K562 (cell line): ENCODE measurements at regions not wholly inside any gene's neighbourhood (a gene's known extent, or its start where the extent isn't known, plus 50 kb on each side); places are given as distances from the start of the nearest gene placed in this dataset.

Experiments
- ATAC-seq: fragments of 200-7000 bp; cut with Tn5 transposase; 3 replicates; pipeline ENCODE4 v1.9.1; 2020; ENCODE audit warnings: moderate library complexity
- BruUV-seq: library from RNA; stranded (reverse); fragments of 400-500 nt; replicated peaks from 2 replicates; lab custom pipeline; 2021; lab: Mats Ljungman, UMichigan
- CTCF ChIA-PET: fragments of 300-600 bp; formaldehyde crosslinking; extraction: SDS; loops from one replicate; lab custom pipeline; 2021; ENCODE audit warnings: low intra/inter-chr PET ratio; lab: Yijun Ruan, JAX
- POLR2A ChIA-PET: fragments of 300-600, 350-650 bp; sonication (Branson Sonifier 250); formaldehyde crosslinking; extraction: SDS; loops from one replicate; lab custom pipeline; 2021; ENCODE audit warnings: antibody characterized with exemption, inconsistent platforms; lab: Yijun Ruan, JAX
- DNase-seq, 4 experiments: peaks; one replicate each; pipeline versions ENCODE4 v3.0.0 to v3.0.0-alpha.2; 2011 to 2018; ENCODE audit warnings: low spot score in 3 of 4, mixed read lengths in 3 of 4; ENCODE audit errors: extremely low read depth in 1 of 4
- FAIRE-seq: peaks from 2 replicates; lab custom pipeline; 2011; peaks lifted over from hg19 to GRCh38; lab: Jason Lieb, UNC
- H2AFZ ChIP-seq: 2 replicates; pipeline ENCODE4 v1.6.0; 2011; ENCODE audit warnings: low read depth, low read length, control low read depth, inconsistent platforms
- H3K27ac ChIP-seq: fragments of 200-600 bp; 3 replicates; pipeline ENCODE4 v1.8.0; 2011; ENCODE audit warnings: low read depth, mild to moderate bottlenecking, control low read depth, inconsistent platforms, low read length, moderate library complexity, mixed read lengths; ENCODE audit errors: extremely low read depth
- H3K27me3 ChIP-seq, 2 experiments: fragments of 300-600 bp in 1 of 2; 2 replicates in 1 of 2; 3 replicates in 1 of 2; pipeline versions ENCODE4 v1.6.0 to v1.8.0; 2011; ENCODE audit warnings: inconsistent platforms in 2 of 2, low read length in 2 of 2, mild to moderate bottlenecking in 1 of 2, mixed read lengths in 1 of 2, moderate library complexity in 1 of 2; ENCODE audit not compliant: control insufficient read depth in 2 of 2, insufficient read depth in 2 of 2
- H3K36me3 ChIP-seq: fragments of 300-600 bp; 3 replicates; pipeline ENCODE4 v1.8.0; 2011; ENCODE audit warnings: mild to moderate bottlenecking, low read length, inconsistent platforms; ENCODE audit not compliant: control insufficient read depth, insufficient read depth
- H3K4me1 ChIP-seq, 2 experiments: fragments of 200-600 bp in 1 of 2; replicated peaks in 1 of 2; 2 replicates in 1 of 2; 3 replicates in 1 of 2; pipeline versions ENCODE4 v1.5.1 to v1.8.0; 2011; ENCODE audit warnings: inconsistent platforms in 2 of 2, low read length in 2 of 2, mild to moderate bottlenecking in 1 of 2, mixed read lengths in 1 of 2, moderate library complexity in 1 of 2; ENCODE audit not compliant: control insufficient read depth in 2 of 2, insufficient read depth in 2 of 2
- H3K4me2 ChIP-seq: 2 replicates; pipeline ENCODE4 v1.6.1; 2011; ENCODE audit warnings: low read length, control low read depth, inconsistent platforms, mixed read lengths; ENCODE audit not compliant: insufficient read depth
- H3K4me3 ChIP-seq: fragments of 200-600 bp; sonication (generic), shearing (Covaris generic); 2 replicates; pipeline ENCODE4 v1.5.1; 2016; ENCODE audit warnings: control low read depth, inconsistent platforms
- H3K79me2 ChIP-seq: fragments of 200-600 bp; 3 replicates; pipeline ENCODE4 v1.8.0; 2011; ENCODE audit warnings: low read length, inconsistent platforms; ENCODE audit not compliant: control insufficient read depth, insufficient read depth
- H3K9ac ChIP-seq, 2 experiments: 2 replicates each; pipeline versions ENCODE4 v1.6.0 to v1.6.1; 2011; ENCODE audit warnings: low read depth in 2 of 2, low read length in 2 of 2, control low read depth in 1 of 2, inconsistent platforms in 1 of 2, mild to moderate bottlenecking in 1 of 2, mixed read lengths in 1 of 2; ENCODE audit not compliant: insufficient read depth in 1 of 2
- H3K9me1 ChIP-seq: one replicate; pipeline ENCODE4 v1.6.0; 2011; ENCODE audit warnings: inconsistent platforms, mild to moderate bottlenecking, low read length, moderate library complexity; ENCODE audit not compliant: control insufficient read depth, insufficient read depth
- H3K9me3 ChIP-seq: replicated peaks from 2 replicates; pipeline ENCODE4 v1.5.1; 2011; ENCODE audit warnings: low read depth, low read length, inconsistent platforms; ENCODE audit not compliant: control insufficient read depth, insufficient read depth
- H4K20me1 ChIP-seq: replicated peaks from 2 replicates; pipeline ENCODE4 v1.6.1; 2011; ENCODE audit warnings: low read length, inconsistent platforms, mixed read lengths; ENCODE audit not compliant: control insufficient read depth, insufficient read depth
- KDM4B ChIP-seq, 2 experiments: fragments of 450-650 bp in 1 of 2; sonication (generic) in 1 of 2; IDR thresholded peaks; 2 replicates each; pipeline ENCODE4 v1.6.1; 2016 to 2017; ENCODE audit warnings: borderline replicate concordance in 2 of 2, antibody characterized with exemption in 1 of 2, low read depth in 1 of 2, mild to moderate bottlenecking in 1 of 2
- POLR2AphosphoS2 ChIP-seq: IDR thresholded peaks from 2 replicates; pipeline ENCODE4 v1.6.1; 2012; ENCODE audit warnings: low read length, improper control_type of control experiment
- ZNF133 ChIP-seq: fragments of 250-450 bp; sonication (Bioruptor Pico); IDR thresholded peaks from 2 replicates; pipeline ENCODE4 v1.4.0; 2020; ENCODE audit warnings: mild to moderate bottlenecking
- ZNF3 ChIP-seq: fragments of 250-450 bp; sonication (Bioruptor Pico); IDR thresholded peaks from 2 replicates; pipeline ENCODE4 v1.5.0; 2021; ENCODE audit warnings: mild to moderate bottlenecking, moderate library complexity
- WGBS: fragments of 100-300 bp; shearing (Covaris generic); methylation state at CpG from one replicate; pipeline ENCODE4 v1.1.6; 2016; ENCODE audit warnings: low coverage, mixed read lengths; ENCODE audit not compliant: insufficient coverage; ENCODE audit errors: missing lambda C conversion rate; 5-methylcytosine and 5-hydroxymethylcytosine counted together
- in situ Hi-C: fragments of 300-500 bp; cut with MboI; formaldehyde crosslinking; loops from 4 replicates; pipeline ENCODE4 v1.15.0; 2018; ENCODE audit warnings: inconsistent platforms, mixed read lengths
- intact Hi-C: fragments of 100-400 bp; cut with micrococcal nuclease; formaldehyde crosslinking; loops from 2 replicates; pipeline ENCODE4 v1.14.2; 2022
- TF ChIP-seq, protein P1 (sequence below), 2 experiments: fragments of 450-650 bp in 1 of 2; sonication (generic) in 1 of 2; formaldehyde crosslinking in 1 of 2; IDR thresholded peaks; 2 replicates each; pipeline versions ENCODE4 v1.7.1 to v1.9.0; 2016 to 2022; ENCODE audit warnings: inconsistent platforms in 1 of 2, mild to moderate bottlenecking in 1 of 2, missing genetic modification reagents in 1 of 2
- TF ChIP-seq, protein P2 (sequence below): fragments of 450-650 bp; formaldehyde crosslinking; IDR thresholded peaks from 2 replicates; pipeline ENCODE4 v1.4.0; 2022; ENCODE audit warnings: missing genetic modification characterization

DNA sequence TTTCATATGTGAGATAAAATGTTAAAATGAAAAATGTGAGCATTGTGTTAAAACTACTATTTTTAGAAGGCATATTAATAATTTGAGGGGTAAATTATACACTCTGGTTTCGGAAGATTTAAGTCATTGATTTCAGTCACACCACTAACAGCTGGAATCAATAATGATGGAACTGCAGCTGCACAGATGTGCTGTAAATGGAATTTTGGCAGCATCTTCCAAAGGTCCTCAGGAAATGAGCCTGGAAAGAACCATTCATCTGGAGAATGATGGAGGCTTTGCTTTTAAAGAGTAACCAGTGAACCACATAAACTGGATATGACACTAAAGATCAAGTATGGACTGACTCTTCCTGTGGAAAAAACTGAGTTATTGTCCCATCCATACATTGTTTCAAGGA, 759.0 kb upstream of the EPHA5 start:
- DNase-seq (no peak), ATAC-seq (no peak), FAIRE-seq (no peak)
- Histone ChIP-seq H3K27ac (no peak overlapping the region), H3K9me3 (0 out of 2 replicates have a peak, but pooled peaks cover 1% of the 10 kb centered on the region), H3K4me2 (no peak overlapping the region), H3K9me1 (no peaks in the 10 kb centered on the region), H2AFZ (no peak overlapping the region), H3K4me3 (no peak overlapping the region), H3K27me3 (no peaks in the 10 kb centered on the region), H3K79me2 (no peaks in the 10 kb centered on the region), H4K20me1 (no peaks in the 10 kb centered on the region)
- CTCF ChIA-PET: no interaction called here
- in situ Hi-C loops: no loop called here
- TF ChIP-seq POLR2AphosphoS2: no peak
- TF ChIP-seq, protein P1, sequence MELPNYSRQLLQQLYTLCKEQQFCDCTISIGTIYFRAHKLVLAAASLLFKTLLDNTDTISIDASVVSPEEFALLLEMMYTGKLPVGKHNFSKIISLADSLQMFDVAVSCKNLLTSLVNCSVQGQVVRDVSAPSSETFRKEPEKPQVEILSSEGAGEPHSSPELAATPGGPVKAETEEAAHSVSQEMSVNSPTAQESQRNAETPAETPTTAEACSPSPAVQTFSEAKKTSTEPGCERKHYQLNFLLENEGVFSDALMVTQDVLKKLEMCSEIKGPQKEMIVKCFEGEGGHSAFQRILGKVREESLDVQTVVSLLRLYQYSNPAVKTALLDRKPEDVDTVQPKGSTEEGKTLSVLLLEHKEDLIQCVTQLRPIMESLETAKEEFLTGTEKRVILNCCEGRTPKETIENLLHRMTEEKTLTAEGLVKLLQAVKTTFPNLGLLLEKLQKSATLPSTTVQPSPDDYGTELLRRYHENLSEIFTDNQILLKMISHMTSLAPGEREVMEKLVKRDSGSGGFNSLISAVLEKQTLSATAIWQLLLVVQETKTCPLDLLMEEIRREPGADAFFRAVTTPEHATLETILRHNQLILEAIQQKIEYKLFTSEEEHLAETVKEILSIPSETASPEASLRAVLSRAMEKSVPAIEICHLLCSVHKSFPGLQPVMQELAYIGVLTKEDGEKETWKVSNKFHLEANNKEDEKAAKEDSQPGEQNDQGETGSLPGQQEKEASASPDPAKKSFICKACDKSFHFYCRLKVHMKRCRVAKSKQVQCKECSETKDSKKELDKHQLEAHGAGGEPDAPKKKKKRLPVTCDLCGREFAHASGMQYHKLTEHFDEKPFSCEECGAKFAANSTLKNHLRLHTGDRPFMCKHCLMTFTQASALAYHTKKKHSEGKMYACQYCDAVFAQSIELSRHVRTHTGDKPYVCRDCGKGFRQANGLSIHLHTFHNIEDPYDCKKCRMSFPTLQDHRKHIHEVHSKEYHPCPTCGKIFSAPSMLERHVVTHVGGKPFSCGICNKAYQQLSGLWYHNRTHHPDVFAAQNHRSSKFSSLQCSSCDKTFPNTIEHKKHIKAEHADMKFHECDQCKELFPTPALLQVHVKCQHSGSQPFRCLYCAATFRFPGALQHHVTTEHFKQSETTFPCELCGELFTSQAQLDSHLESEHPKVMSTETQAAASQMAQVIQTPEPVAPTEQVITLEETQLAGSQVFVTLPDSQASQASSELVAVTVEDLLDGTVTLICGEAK (IDR thresholded peaks at IDR 0.05): no peak
- TF ChIP-seq, protein P1 (CRISPR knock-in tag; IDR thresholded peaks at IDR 0.05): no peak
- no peak for TF ChIP-seq ZNF3 (CRISPR knock-in tag)
- no peak for TF ChIP-seq ZNF133
- TF ChIP-seq, protein P2, sequence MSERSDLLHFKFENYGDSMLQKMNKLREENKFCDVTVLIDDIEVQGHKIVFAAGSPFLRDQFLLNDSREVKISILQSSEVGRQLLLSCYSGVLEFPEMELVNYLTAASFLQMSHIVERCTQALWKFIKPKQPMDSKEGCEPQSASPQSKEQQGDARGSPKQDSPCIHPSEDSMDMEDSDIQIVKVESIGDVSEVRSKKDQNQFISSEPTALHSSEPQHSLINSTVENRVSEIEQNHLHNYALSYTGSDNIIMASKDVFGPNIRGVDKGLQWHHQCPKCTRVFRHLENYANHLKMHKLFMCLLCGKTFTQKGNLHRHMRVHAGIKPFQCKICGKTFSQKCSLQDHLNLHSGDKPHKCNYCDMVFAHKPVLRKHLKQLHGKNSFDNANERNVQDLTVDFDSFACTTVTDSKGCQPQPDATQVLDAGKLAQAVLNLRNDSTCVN (CRISPR knock-in tag): no peak
- TF ChIP-seq KDM4B (IDR thresholded peaks at IDR 0.05; ENCODE audit: borderline replicate concordance in 2 of 2, low read depth in 1 of 2): no peak
- TF ChIP-seq, all 486 proteins: peak for 0
- no TSS peak for BruUV-seq
- Histone ChIP-seq H3K4me1 (no peaks in the 10 kb centered on the region), H3K9ac (no peak overlapping the region), H3K36me3 (no peaks in the 10 kb centered on the region)
- intact Hi-C loops: no loop called here
- WGBS: 0% methylated on average over 1 of the region's 1 CpG
- POLR2A ChIA-PET: no interaction called here
